Prostate gland (tissue), 2 donors: ENCODE measurements at regions not wholly inside any gene's neighbourhood (a gene's known extent, or its start where the extent isn't known, plus 50 kb on each side); places are given as distances from the start of the nearest gene placed in this dataset.

ENCODE experiments used
- DNase-seq: peaks from one replicate; pipeline ENCODE4 v3.0.0-alpha.2; 2019; ENCODE audit warnings: low spot score
- H3K27ac ChIP-seq, 2 donors: fragments of 200-600 bp; sonication (generic); 2 replicates each; pipeline ENCODE4 v1.5.1; 2017 to 2019
- H3K27me3 ChIP-seq: fragments of 200-600 bp; sonication (generic); replicated peaks from 2 replicates; pipeline ENCODE4 v1.5.1; 2019; ENCODE audit not compliant: insufficient read depth
- H3K36me3 ChIP-seq, 2 donors: fragments of 200-600 bp; sonication (generic); 1 replicate in 1 of 2; 2 replicates in 1 of 2; pipeline versions ENCODE4 v1.5.1 to v1.8.1; 2017 to 2019
- H3K4me1 ChIP-seq: fragments of 200-600 bp; sonication (generic); replicated peaks from 2 replicates; pipeline ENCODE4 v1.5.1; 2019
- H3K4me3 ChIP-seq, 2 donors: fragments of 200-600 bp; sonication (generic); 2 replicates each; pipeline ENCODE4 v1.5.1; 2017 to 2019
- H3K9me3 ChIP-seq: fragments of 200-600 bp; sonication (generic); 2 replicates; pipeline ENCODE4 v1.5.1; 2017
- POLR2A ChIP-seq: fragments of 450-650 bp; IDR thresholded peaks from one replicate; pipeline ENCODE4 v1.6.1; 2016; ENCODE audit warnings: antibody characterized with exemption, mild to moderate bottlenecking
- POLR2AphosphoS5 ChIP-seq: sonication (generic); formaldehyde crosslinking; IDR thresholded peaks from one replicate; pipeline ENCODE4 v1.6.1; 2017; ENCODE audit warnings: antibody characterized with exemption
- WGBS: methylation state at CpG from one replicate; pipeline ENCODE4 v1.1.5; 2018; 5-methylcytosine and 5-hydroxymethylcytosine counted together
- intact Hi-C: fragments of 100-400 bp; cut with DNase I; formaldehyde crosslinking; loops from one replicate; pipeline ENCODE4 v1.14.2; 2022
- TF ChIP-seq, protein P1 (sequence below), 4 experiments: fragments of 200-600 bp in 2 of 4; fragments of 450-650 bp in 2 of 4; sonication (generic) in 2 of 4; IDR thresholded peaks; 1 replicate in 3 of 4; 2 replicates in 1 of 4; pipeline ENCODE4 v1.5.1; 2016 to 2019; ENCODE audit warnings: antibody characterized with exemption in 4 of 4, mild to moderate bottlenecking in 2 of 4, moderate library complexity in 2 of 4

GRCh38 chr3:147187687-147188086, 218.7 kb downstream of the ZIC4 start:
- TF ChIP-seq POLR2A (no peak), POLR2AphosphoS5 (no peak)
- TF ChIP-seq, protein P1, sequence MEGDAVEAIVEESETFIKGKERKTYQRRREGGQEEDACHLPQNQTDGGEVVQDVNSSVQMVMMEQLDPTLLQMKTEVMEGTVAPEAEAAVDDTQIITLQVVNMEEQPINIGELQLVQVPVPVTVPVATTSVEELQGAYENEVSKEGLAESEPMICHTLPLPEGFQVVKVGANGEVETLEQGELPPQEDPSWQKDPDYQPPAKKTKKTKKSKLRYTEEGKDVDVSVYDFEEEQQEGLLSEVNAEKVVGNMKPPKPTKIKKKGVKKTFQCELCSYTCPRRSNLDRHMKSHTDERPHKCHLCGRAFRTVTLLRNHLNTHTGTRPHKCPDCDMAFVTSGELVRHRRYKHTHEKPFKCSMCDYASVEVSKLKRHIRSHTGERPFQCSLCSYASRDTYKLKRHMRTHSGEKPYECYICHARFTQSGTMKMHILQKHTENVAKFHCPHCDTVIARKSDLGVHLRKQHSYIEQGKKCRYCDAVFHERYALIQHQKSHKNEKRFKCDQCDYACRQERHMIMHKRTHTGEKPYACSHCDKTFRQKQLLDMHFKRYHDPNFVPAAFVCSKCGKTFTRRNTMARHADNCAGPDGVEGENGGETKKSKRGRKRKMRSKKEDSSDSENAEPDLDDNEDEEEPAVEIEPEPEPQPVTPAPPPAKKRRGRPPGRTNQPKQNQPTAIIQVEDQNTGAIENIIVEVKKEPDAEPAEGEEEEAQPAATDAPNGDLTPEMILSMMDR (IDR thresholded peaks at IDR 0.05), result no peak
- no peaks in the 10 kb centered on the region for H3K36me3 ChIP-seq

GRCh38 chr3:147185781-147186180, 220.6 kb downstream of the ZIC4 start:
- no peaks in the 10 kb centered on the region for H3K9me3 ChIP-seq
- no peaks in the 10 kb centered on the region for H3K36me3 ChIP-seq
- no peak overlapping the region for H3K27ac ChIP-seq
- no peak overlapping the region for H3K4me3 ChIP-seq
- H3K27me3 ChIP-seq, result no peaks in the 10 kb centered on the region
- TF ChIP-seq, protein P1 (IDR thresholded peaks at IDR 0.05), result no peak
- TF ChIP-seq POLR2A (no peak), POLR2AphosphoS5 (no peak)
- intact Hi-C loops, result no loop called here
- no peaks in the 10 kb centered on the region for H3K4me1 ChIP-seq
- no peak for DNase-seq

More at GRCh38 chr3:147187687-147188086, 218.7 kb downstream of the ZIC4 start:
- intact Hi-C loops, result no loop called here
- Histone ChIP-seq H3K4me1 (no peaks in the 10 kb centered on the region), H3K4me3 (no peak overlapping the region), H3K27me3 (no peaks in the 10 kb centered on the region), H3K9me3 (no peaks in the 10 kb centered on the region), H3K27ac (no peak overlapping the region)
- no peak for DNase-seq
- WGBS, result 84% methylated on average over 3 of the region's 3 CpGs

DNA sequence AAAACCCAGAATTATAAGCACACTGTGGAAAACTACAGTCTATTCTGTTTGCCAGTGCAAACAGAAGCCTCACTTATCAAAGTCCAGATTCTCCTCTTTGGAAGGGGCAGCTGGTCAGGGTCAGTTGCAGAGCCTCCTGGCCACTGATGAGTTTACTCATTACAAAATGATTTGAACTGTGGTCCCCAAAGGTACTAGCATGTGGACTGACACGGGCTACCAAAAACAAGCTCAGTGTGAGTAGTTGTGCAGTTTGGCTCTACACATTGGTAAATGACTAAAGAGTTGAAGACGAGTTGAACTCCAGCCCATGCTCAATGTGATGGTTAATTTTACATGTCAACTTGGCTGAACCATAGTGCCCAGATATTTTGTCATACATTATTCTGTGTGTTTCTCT, 221.5 kb downstream of the ZIC4 start:
- Histone ChIP-seq H3K4me3 (no peak overlapping the region), H3K4me1 (no peaks in the 10 kb centered on the region), H3K27ac (no peak overlapping the region), H3K36me3 (no peaks in the 10 kb centered on the region), H3K9me3 (no peaks in the 10 kb centered on the region), H3K27me3 (no peaks in the 10 kb centered on the region)
- TF ChIP-seq, protein P1 (IDR thresholded peaks at IDR 0.05), result no peak
- no peak for TF ChIP-seq POLR2AphosphoS5
- no peak for TF ChIP-seq POLR2A
- WGBS, result 83% methylated on average over 2 of the region's 2 CpGs
- DNase-seq, result no peak
- intact Hi-C loops, result no loop called here

DNA sequence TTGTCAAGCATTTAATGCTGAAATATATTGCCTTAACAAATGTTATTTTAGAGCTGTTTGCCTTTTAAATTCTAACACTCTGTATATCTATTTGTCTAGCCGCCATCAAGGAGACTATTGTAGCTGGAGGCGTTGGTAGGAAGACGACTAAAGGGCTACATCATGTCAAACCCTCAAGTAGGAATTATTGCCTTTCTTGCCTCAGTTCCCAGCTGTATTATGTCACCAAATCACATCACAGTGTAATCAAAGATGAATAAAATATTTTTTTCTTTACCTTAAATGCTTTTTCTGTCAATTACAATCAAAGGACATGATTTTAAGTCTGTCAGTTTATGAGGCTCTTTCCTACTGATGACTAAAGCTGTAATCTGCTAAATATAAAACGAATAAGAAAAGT, 233.1 kb downstream of the ZIC4 start:
- 57% methylated on average over 4 of the region's 4 CpGs for WGBS
- Histone ChIP-seq H3K4me3 (no peak overlapping the region), H3K27ac (no peak overlapping the region), H3K4me1 (no peaks in the 10 kb centered on the region), H3K27me3 (no peaks in the 10 kb centered on the region), H3K9me3 (no peaks in the 10 kb centered on the region), H3K36me3 (no peaks in the 10 kb centered on the region)
- DNase-seq, result no peak
- TF ChIP-seq POLR2AphosphoS5, result no peak
- TF ChIP-seq, protein P1 (IDR thresholded peaks at IDR 0.05), result no peak
- TF ChIP-seq POLR2A, result no peak
- intact Hi-C loops, result no loop called here

GRCh38 chr3:147162743-147163142, 243.6 kb downstream of the ZIC4 start:
- H3K9me3 ChIP-seq, result no peaks in the 10 kb centered on the region

More at GRCh38 chr3:147162743-147163142, 243.6 kb downstream of the ZIC4 start:
- H3K36me3 ChIP-seq, result no peaks in the 10 kb centered on the region
- no peaks in the 10 kb centered on the region for H3K27me3 ChIP-seq
- no peak overlapping the region for H3K27ac ChIP-seq
- no peaks in the 10 kb centered on the region for H3K4me1 ChIP-seq
- TF ChIP-seq POLR2A (no peak), POLR2AphosphoS5 (no peak)
- TF ChIP-seq, protein P1 (IDR thresholded peaks at IDR 0.05), result no peak
- H3K4me3 ChIP-seq, result no peak overlapping the region
- no peak for DNase-seq
- intact Hi-C loops, result no loop called here
